GM06990 (cell line): ENCODE measurements at regions not wholly inside any gene's neighbourhood (a gene's known extent, or its start where the extent isn't known, plus 50 kb on each side); places are given as distances from the start of the nearest gene placed in this dataset.

ENCODE experiments used
- DNase-seq: peaks from one replicate; pipeline ENCODE4 v3.0.0-alpha.2; 2011; ENCODE audit not compliant: insufficient read length; ENCODE audit errors: extremely low read depth
- H3K27me3 ChIP-seq: replicated peaks from 2 replicates; pipeline ENCODE4 v1.6.0; 2011; ENCODE audit warnings: low read length; ENCODE audit not compliant: control insufficient read depth, insufficient read depth
- H3K36me3 ChIP-seq: 2 replicates; pipeline ENCODE4 v1.5.1; 2011; ENCODE audit warnings: low read length; ENCODE audit not compliant: control insufficient read depth, insufficient read depth
- H3K4me3 ChIP-seq: replicated peaks from 2 replicates; pipeline ENCODE4 v1.5.1; 2011; ENCODE audit warnings: low read depth, mild to moderate bottlenecking, control low read depth, low read length
- TF ChIP-seq, protein P1 (sequence below): IDR thresholded peaks from 2 replicates; pipeline ENCODE4 v1.5.1; 2011; ENCODE audit warnings: low read length, control low read depth, mild to moderate bottlenecking, inconsistent platforms; ENCODE audit not compliant: insufficient read depth, poor library complexity, severe bottlenecking

- DNase-seq: no peak
- Histone ChIP-seq H3K4me3 (no peak overlapping the region), H3K36me3 (no peaks in the 10 kb centered on the region), H3K27me3 (0 out of 2 replicates have a peak, but pooled peaks cover 2% of the 10 kb centered on the region)
- TF ChIP-seq, protein P1, sequence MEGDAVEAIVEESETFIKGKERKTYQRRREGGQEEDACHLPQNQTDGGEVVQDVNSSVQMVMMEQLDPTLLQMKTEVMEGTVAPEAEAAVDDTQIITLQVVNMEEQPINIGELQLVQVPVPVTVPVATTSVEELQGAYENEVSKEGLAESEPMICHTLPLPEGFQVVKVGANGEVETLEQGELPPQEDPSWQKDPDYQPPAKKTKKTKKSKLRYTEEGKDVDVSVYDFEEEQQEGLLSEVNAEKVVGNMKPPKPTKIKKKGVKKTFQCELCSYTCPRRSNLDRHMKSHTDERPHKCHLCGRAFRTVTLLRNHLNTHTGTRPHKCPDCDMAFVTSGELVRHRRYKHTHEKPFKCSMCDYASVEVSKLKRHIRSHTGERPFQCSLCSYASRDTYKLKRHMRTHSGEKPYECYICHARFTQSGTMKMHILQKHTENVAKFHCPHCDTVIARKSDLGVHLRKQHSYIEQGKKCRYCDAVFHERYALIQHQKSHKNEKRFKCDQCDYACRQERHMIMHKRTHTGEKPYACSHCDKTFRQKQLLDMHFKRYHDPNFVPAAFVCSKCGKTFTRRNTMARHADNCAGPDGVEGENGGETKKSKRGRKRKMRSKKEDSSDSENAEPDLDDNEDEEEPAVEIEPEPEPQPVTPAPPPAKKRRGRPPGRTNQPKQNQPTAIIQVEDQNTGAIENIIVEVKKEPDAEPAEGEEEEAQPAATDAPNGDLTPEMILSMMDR: no peak
Measured at GRCh38 chr1:147842578-147842977, 60.0 kb upstream of the GJA8 start.

DNA sequence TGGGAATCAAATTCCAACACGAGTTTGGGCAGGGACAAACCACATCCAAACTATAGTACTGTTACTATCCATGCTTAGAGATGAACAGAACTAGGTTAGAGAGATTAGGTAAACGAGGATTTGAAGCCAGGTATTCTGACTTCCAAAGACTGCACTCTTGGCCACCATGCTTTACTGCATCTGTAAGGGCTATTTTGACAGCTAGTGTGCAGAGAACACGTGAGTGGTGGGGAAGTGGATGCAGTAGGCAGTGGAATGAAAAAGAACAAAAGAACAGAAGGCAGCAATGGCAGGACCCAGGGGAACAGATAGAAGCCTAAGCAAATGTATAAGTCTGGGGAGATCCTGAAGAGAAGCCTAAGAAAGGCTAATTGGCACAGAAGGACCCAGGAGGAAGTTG lies 59.1 kb upstream of the GJA8 start:
- Histone ChIP-seq H3K4me3 (no peak overlapping the region), H3K27me3 (0 out of 2 replicates have a peak, but pooled peaks cover 2% of the 10 kb centered on the region), H3K36me3 (no peaks in the 10 kb centered on the region)
- DNase-seq: no peak
- TF ChIP-seq, protein P1: no peak

DNA sequence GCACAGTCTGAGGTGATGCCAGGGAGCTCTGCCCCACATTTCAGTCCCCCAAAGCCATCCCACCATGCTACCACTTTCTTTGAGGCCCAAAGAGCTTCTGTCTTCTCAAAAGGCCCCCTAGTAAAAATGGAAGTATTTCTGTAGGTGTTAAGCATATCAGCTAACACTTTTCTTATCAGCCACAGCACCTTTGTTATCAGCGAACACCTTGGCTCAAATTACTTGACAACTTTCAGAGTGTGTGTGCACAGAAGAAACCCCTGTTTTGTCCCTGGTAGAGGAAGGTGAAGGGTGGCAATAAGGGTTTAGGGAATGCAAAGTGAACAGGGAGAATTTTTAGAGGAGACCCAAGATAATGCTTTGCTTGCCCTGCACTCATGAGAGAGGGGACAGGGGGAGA lies 54.8 kb upstream of the GJA8 start:
- Histone ChIP-seq H3K36me3 (no peaks in the 10 kb centered on the region), H3K4me3 (no peak overlapping the region), H3K27me3 (0 out of 2 replicates have a peak, but pooled peaks cover 2% of the 10 kb centered on the region)
- no peak for DNase-seq
- TF ChIP-seq, protein P1: no peak

- TF ChIP-seq, protein P1: no peak
- Histone ChIP-seq H3K36me3 (no peaks in the 10 kb centered on the region), H3K4me3 (no peak overlapping the region), H3K27me3 (0 out of 2 replicates have a peak, but pooled peaks cover 2% of the 10 kb centered on the region)
- no peak for DNase-seq
Measured at GRCh38 chr1:147849098-147849895, 53.3 kb upstream of the GJA8 start.

- DNase-seq: no peak
- H3K27me3 ChIP-seq: no peaks in the 10 kb centered on the region
- no peak overlapping the region for H3K4me3 ChIP-seq
- no peaks in the 10 kb centered on the region for H3K36me3 ChIP-seq
- TF ChIP-seq, protein P1: no peak
Measured at GRCh38 chr1:147850737-147851136, 51.9 kb upstream of the GJA8 start.
